ENCODE measurements at regions not wholly inside any gene's neighbourhood (a gene's known extent, or its start where the extent isn't known, plus 50 kb on each side); places are given as distances from the start of the nearest gene placed in this dataset.

DNA sequence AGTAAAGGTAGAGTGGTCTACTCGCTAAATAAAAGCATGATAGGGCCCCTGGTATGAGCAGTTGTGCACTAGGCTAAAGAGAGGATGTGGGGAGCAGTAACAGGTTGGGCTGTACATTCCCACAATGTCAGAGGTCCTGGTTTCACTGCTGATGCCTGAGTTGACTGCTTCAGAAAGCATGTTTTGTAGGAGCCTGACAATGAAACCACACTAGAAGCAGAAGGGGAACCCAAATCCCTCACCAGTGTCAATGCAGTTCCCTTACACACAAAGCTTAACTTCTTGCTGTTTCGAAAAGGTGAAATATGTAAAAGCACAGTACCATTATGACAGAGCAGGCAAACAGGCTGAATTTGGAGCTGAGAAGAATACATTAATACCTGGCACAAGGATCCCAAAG is 291.7 kb upstream of the KYNU start:
- TF ChIP-seq FOXM1 (IDR thresholded peaks at IDR 0.05; ENCODE audit: low read depth) (no peak), RFX5 (IDR thresholded peaks at IDR 0.05; ENCODE audit: low read length) (no peak), SMC3 (IDR thresholded peaks at IDR 0.05; ENCODE audit: low read depth, low read length) (no peak), FOSL2 (IDR thresholded peaks at IDR 0.05; ENCODE audit: borderline replicate concordance, low read depth) (no peak), TEAD4 (IDR thresholded peaks at IDR 0.05; ENCODE audit: borderline replicate concordance, insufficient read depth) (no peak), GABPA (IDR thresholded peaks at IDR 0.05; ENCODE audit: low read depth) (no peak), NRF1 (IDR thresholded peaks at IDR 0.05; ENCODE audit: low read depth, low read length) (no peak), CHD2 (IDR thresholded peaks at IDR 0.05; ENCODE audit: low read length, partially characterized antibody) (no peak), TCF12 (IDR thresholded peaks at IDR 0.05) (no peak), YY1 (IDR thresholded peaks at IDR 0.05; ENCODE audit: low read depth) (no peak), JUND (IDR thresholded peaks at IDR 0.05) (no peak), ELF1 (IDR thresholded peaks at IDR 0.05) (no peak), FOXJ3 (CRISPR knock-in tag; IDR thresholded peaks at IDR 0.05) (no peak)
- TF ChIP-seq, protein P1, sequence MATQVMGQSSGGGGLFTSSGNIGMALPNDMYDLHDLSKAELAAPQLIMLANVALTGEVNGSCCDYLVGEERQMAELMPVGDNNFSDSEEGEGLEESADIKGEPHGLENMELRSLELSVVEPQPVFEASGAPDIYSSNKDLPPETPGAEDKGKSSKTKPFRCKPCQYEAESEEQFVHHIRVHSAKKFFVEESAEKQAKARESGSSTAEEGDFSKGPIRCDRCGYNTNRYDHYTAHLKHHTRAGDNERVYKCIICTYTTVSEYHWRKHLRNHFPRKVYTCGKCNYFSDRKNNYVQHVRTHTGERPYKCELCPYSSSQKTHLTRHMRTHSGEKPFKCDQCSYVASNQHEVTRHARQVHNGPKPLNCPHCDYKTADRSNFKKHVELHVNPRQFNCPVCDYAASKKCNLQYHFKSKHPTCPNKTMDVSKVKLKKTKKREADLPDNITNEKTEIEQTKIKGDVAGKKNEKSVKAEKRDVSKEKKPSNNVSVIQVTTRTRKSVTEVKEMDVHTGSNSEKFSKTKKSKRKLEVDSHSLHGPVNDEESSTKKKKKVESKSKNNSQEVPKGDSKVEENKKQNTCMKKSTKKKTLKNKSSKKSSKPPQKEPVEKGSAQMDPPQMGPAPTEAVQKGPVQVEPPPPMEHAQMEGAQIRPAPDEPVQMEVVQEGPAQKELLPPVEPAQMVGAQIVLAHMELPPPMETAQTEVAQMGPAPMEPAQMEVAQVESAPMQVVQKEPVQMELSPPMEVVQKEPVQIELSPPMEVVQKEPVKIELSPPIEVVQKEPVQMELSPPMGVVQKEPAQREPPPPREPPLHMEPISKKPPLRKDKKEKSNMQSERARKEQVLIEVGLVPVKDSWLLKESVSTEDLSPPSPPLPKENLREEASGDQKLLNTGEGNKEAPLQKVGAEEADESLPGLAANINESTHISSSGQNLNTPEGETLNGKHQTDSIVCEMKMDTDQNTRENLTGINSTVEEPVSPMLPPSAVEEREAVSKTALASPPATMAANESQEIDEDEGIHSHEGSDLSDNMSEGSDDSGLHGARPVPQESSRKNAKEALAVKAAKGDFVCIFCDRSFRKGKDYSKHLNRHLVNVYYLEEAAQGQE (IDR thresholded peaks at IDR 0.05; ENCODE audit: low read depth, low read length) = no peak
- 46% methylated on average over 2 of the region's 2 CpGs for WGBS (ENCODE audit: low lambda C conversion rate)
- H2AFZ ChIP-seq (ENCODE audit: low read depth) = no peak overlapping the region
- no peak overlapping the region for H3K4me2 ChIP-seq
- no peaks in the 10 kb centered on the region for H3K36me3 ChIP-seq (replicated peaks in 1 of 2; ENCODE audit: control insufficient read depth in 1 of 2, insufficient read depth in 2 of 2, low read length in 1 of 2)
- peaks cover 3 to 4% of the 10 kb centered on the region in 2 experiments; a peak in 2 of 4 replicates for H3K4me1 ChIP-seq (ENCODE audit: control insufficient read depth in 1 of 2, insufficient read depth in 2 of 2, low read depth in 1 of 2, low read length in 1 of 2)
- H4K20me1 ChIP-seq (ENCODE audit: insufficient read depth) = no peaks in the 10 kb centered on the region
- CTCF ChIA-PET = interaction anchor here (0.6 kb wide), 1 partner anchor 1208 kb away, joined by 3 read pairs; no protein-coding TSS in a partner anchor
- no peak overlapping the region for H3K9ac ChIP-seq
- H3F3A ChIP-seq (replicated peaks; ENCODE audit: insufficient read depth) = no peaks in the 10 kb centered on the region
- POLR2A ChIA-PET = no interaction called here
- no peak overlapping the region for H3K27ac ChIP-seq (ENCODE audit: low read depth in 2 of 2, low read length in 1 of 2)
- H3K9me2 ChIP-seq = no peaks in the 10 kb centered on the region
- no peaks in the 10 kb centered on the region for H3K9me3 ChIP-seq
- H3K79me2 ChIP-seq (ENCODE audit: insufficient read depth) = no peaks in the 10 kb centered on the region
- no peak for DNase-seq
- no peak overlapping the region for H3K4me3 ChIP-seq (ENCODE audit: low read depth in 2 of 2, low read length in 1 of 2)
- H3K27me3 ChIP-seq (ENCODE audit: insufficient read depth) = no peaks in the 10 kb centered on the region

DNA sequence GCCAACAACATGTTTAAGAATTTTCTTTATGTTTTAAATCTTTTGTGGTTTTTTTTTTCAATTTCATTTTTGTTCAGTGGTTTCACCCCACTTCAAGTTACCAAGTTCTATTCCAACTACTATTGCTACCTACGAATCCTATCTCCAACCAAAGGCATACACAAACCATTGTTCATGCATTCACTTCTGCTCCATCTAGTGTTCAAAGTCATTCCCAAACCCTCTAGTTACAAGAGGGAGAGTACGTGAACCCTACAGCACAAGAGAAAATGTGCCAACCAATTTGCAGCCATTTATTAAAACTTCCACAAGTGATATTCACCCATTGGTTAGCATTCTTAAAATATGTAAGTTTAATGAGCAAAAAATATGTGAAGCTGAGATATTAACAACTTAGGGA is 295.1 kb upstream of the KYNU start:
- TF ChIP-seq FOSL2 (IDR thresholded peaks at IDR 0.05; ENCODE audit: borderline replicate concordance, low read depth) (no peak), SIN3A (IDR thresholded peaks at IDR 0.05; ENCODE audit: borderline replicate concordance, low read depth, low read length) (no peak), TCF12 (IDR thresholded peaks at IDR 0.05) (no peak), CHD2 (IDR thresholded peaks at IDR 0.05; ENCODE audit: low read length, partially characterized antibody) (no peak), SMC3 (IDR thresholded peaks at IDR 0.05; ENCODE audit: low read depth, low read length) (no peak), RXRA (IDR thresholded peaks at IDR 0.05; ENCODE audit: borderline replicate concordance, low read depth) (no peak), RAD21 (IDR thresholded peaks at IDR 0.05; ENCODE audit: low read length) (peak; percentile 40), FOXJ3 (CRISPR knock-in tag; IDR thresholded peaks at IDR 0.05) (no peak), NRF1 (IDR thresholded peaks at IDR 0.05; ENCODE audit: low read depth, low read length) (no peak), ELF1 (IDR thresholded peaks at IDR 0.05) (no peak)
- TF ChIP-seq, protein P2, sequence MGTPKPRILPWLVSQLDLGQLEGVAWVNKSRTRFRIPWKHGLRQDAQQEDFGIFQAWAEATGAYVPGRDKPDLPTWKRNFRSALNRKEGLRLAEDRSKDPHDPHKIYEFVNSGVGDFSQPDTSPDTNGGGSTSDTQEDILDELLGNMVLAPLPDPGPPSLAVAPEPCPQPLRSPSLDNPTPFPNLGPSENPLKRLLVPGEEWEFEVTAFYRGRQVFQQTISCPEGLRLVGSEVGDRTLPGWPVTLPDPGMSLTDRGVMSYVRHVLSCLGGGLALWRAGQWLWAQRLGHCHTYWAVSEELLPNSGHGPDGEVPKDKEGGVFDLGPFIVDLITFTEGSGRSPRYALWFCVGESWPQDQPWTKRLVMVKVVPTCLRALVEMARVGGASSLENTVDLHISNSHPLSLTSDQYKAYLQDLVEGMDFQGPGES (IDR thresholded peaks at IDR 0.05; ENCODE audit: low read depth, low read length) = no peak
- TF ChIP-seq, protein P3, sequence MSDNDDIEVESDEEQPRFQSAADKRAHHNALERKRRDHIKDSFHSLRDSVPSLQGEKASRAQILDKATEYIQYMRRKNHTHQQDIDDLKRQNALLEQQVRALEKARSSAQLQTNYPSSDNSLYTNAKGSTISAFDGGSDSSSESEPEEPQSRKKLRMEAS (IDR thresholded peaks at IDR 0.05; ENCODE audit: low read depth) = no peak
- TF ChIP-seq, protein P4, sequence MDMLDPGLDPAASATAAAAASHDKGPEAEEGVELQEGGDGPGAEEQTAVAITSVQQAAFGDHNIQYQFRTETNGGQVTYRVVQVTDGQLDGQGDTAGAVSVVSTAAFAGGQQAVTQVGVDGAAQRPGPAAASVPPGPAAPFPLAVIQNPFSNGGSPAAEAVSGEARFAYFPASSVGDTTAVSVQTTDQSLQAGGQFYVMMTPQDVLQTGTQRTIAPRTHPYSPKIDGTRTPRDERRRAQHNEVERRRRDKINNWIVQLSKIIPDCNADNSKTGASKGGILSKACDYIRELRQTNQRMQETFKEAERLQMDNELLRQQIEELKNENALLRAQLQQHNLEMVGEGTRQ (IDR thresholded peaks at IDR 0.05; ENCODE audit: borderline replicate concordance, low read depth, low read length) = no peak
- TF ChIP-seq, protein P5, sequence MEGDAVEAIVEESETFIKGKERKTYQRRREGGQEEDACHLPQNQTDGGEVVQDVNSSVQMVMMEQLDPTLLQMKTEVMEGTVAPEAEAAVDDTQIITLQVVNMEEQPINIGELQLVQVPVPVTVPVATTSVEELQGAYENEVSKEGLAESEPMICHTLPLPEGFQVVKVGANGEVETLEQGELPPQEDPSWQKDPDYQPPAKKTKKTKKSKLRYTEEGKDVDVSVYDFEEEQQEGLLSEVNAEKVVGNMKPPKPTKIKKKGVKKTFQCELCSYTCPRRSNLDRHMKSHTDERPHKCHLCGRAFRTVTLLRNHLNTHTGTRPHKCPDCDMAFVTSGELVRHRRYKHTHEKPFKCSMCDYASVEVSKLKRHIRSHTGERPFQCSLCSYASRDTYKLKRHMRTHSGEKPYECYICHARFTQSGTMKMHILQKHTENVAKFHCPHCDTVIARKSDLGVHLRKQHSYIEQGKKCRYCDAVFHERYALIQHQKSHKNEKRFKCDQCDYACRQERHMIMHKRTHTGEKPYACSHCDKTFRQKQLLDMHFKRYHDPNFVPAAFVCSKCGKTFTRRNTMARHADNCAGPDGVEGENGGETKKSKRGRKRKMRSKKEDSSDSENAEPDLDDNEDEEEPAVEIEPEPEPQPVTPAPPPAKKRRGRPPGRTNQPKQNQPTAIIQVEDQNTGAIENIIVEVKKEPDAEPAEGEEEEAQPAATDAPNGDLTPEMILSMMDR (IDR thresholded peaks at IDR 0.05) = peak; percentile 25
- ChIA-PET CTCF (interaction anchor here (0.7 kb wide), 1 partner anchor 10 kb away, joined by 3 read pairs; no protein-coding TSS in a partner anchor), POLR2A (no interaction called here)
- Histone ChIP-seq H3K9ac (no peak overlapping the region), H3K4me2 (no peak overlapping the region), H3K4me1 (ENCODE audit: control insufficient read depth in 1 of 2, insufficient read depth in 2 of 2, low read depth in 1 of 2, low read length in 1 of 2) (peaks cover 3 to 4% of the 10 kb centered on the region in 2 experiments; a peak in 2 of 4 replicates), H3K4me3 (ENCODE audit: low read depth in 2 of 2, low read length in 1 of 2) (no peak overlapping the region), H3K79me2 (ENCODE audit: insufficient read depth) (no peaks in the 10 kb centered on the region), H4K20me1 (ENCODE audit: insufficient read depth) (no peaks in the 10 kb centered on the region), H3K9me2 (no peaks in the 10 kb centered on the region), H3K9me3 (no peaks in the 10 kb centered on the region), H2AFZ (ENCODE audit: low read depth) (no peak overlapping the region), H3F3A (replicated peaks; ENCODE audit: insufficient read depth) (no peaks in the 10 kb centered on the region), H3K36me3 (replicated peaks in 1 of 2; ENCODE audit: control insufficient read depth in 1 of 2, insufficient read depth in 2 of 2, low read length in 1 of 2) (no peaks in the 10 kb centered on the region), H3K27me3 (ENCODE audit: insufficient read depth) (no peaks in the 10 kb centered on the region), H3K27ac (ENCODE audit: low read depth in 2 of 2, low read length in 1 of 2) (no peak overlapping the region)
- no peak for DNase-seq
- WGBS (ENCODE audit: low lambda C conversion rate) = 54% methylated on average over 2 of the region's 2 CpGs
